Mesenchymal stem cell (in vitro differentiated cells and primary cell): ENCODE measurements at regions not wholly inside any gene's neighbourhood (a gene's known extent, or its start where the extent isn't known, plus 50 kb on each side); places are given as distances from the start of the nearest gene placed in this dataset.

ENCODE experiments used
- DNase-seq: peaks from one replicate; pipeline ENCODE4 v3.0.0-alpha.2; 2013
- H2AFZ ChIP-seq: one replicate; pipeline ENCODE4 v1.6.1; 2013; ENCODE audit warnings: low read depth, mild to moderate bottlenecking, control low read depth, inconsistent platforms, low read length, moderate library complexity
- H2AK5ac ChIP-seq: 2 replicates; pipeline ENCODE4 v1.6.1; 2013; ENCODE audit warnings: low read length, moderate library complexity, mild to moderate bottlenecking, inconsistent platforms; ENCODE audit not compliant: severe bottlenecking
- H2BK120ac ChIP-seq: one replicate; pipeline ENCODE4 v1.6.1; 2013; ENCODE audit warnings: low read depth, mild to moderate bottlenecking, inconsistent platforms, low read length, moderate library complexity
- H2BK12ac ChIP-seq, 2 experiments: one replicate each; pipeline ENCODE4 v1.6.1; 2013; ENCODE audit warnings: inconsistent platforms in 2 of 2, low read length in 2 of 2, mild to moderate bottlenecking in 2 of 2, moderate library complexity in 2 of 2, control low read depth in 1 of 2
- H2BK15ac ChIP-seq: one replicate; pipeline ENCODE4 v1.6.1; 2013; ENCODE audit warnings: mild to moderate bottlenecking, low read depth, inconsistent platforms; ENCODE audit not compliant: poor library complexity, severe bottlenecking
- H2BK5ac ChIP-seq: 2 replicates; pipeline ENCODE4 v1.6.1; 2013; ENCODE audit warnings: low read depth, mild to moderate bottlenecking, low read length, control low read depth, inconsistent platforms; ENCODE audit not compliant: poor library complexity, severe bottlenecking
- H3K14ac ChIP-seq, 2 experiments: one replicate each; pipeline ENCODE4 v1.6.1; 2013; ENCODE audit warnings: inconsistent platforms in 2 of 2, low read length in 2 of 2, control low read depth in 1 of 2, mild to moderate bottlenecking in 1 of 2, moderate library complexity in 1 of 2
- H3K18ac ChIP-seq, 2 experiments: one replicate each; pipeline ENCODE4 v1.6.1; 2013; ENCODE audit warnings: inconsistent platforms in 2 of 2, low read length in 2 of 2, control low read depth in 1 of 2, low read depth in 1 of 2, mild to moderate bottlenecking in 1 of 2
- H3K23ac ChIP-seq, 2 experiments: one replicate each; pipeline ENCODE4 v1.6.1; 2013; ENCODE audit warnings: inconsistent platforms in 2 of 2, low read length in 2 of 2, mild to moderate bottlenecking in 2 of 2, moderate library complexity in 2 of 2, control low read depth in 1 of 2
- H3K27ac ChIP-seq: 2 replicates; pipeline ENCODE4 v1.5.1; 2013; ENCODE audit warnings: mild to moderate bottlenecking, moderate library complexity, low read length, control low read depth, inconsistent platforms; ENCODE audit not compliant: poor library complexity, severe bottlenecking
- H3K27me3 ChIP-seq, 2 experiments: 2 replicates each; pipeline versions ENCODE4 v1.6.1 to v1.7.0; 2013; ENCODE audit warnings: low read length in 2 of 2, mild to moderate bottlenecking in 2 of 2, moderate library complexity in 2 of 2, control low read depth in 1 of 2, inconsistent platforms in 1 of 2; ENCODE audit not compliant: control insufficient read depth in 1 of 2, insufficient read depth in 1 of 2
- H3K36me3 ChIP-seq, 2 experiments: 2 replicates each; pipeline versions ENCODE4 v1.6.1 to v1.7.0; 2013; ENCODE audit warnings: low read length in 2 of 2, control low read depth in 1 of 2, inconsistent platforms in 1 of 2, low read depth in 1 of 2, mild to moderate bottlenecking in 1 of 2; ENCODE audit not compliant: insufficient read depth in 2 of 2, control insufficient read depth in 1 of 2
- H3K4ac ChIP-seq, 2 experiments: one replicate each; pipeline ENCODE4 v1.6.1; 2013; ENCODE audit warnings: inconsistent platforms in 2 of 2, low read length in 2 of 2, mild to moderate bottlenecking in 2 of 2, moderate library complexity in 2 of 2, control low read depth in 1 of 2, low read depth in 1 of 2
- H3K4me1 ChIP-seq: 2 replicates; pipeline ENCODE4 v1.6.1; 2013; ENCODE audit warnings: low read depth, low read length, control low read depth; ENCODE audit not compliant: control insufficient read depth, insufficient read depth
- H3K4me2 ChIP-seq: 2 replicates; pipeline ENCODE4 v1.6.1; 2013; ENCODE audit warnings: low read length, mild to moderate bottlenecking, inconsistent platforms; ENCODE audit not compliant: poor library complexity, severe bottlenecking
- H3K4me3 ChIP-seq, 2 experiments: 2 replicates each; pipeline versions ENCODE4 v1.5.1 to v1.7.0; 2013; ENCODE audit warnings: low read length in 2 of 2, mild to moderate bottlenecking in 2 of 2, control low read depth in 1 of 2, low read depth in 1 of 2; ENCODE audit not compliant: insufficient read depth in 1 of 2
- H3K79me1 ChIP-seq: replicated peaks from 2 replicates; pipeline ENCODE4 v1.6.1; 2013; ENCODE audit warnings: mild to moderate bottlenecking, control low read depth, low read length, inconsistent platforms; ENCODE audit not compliant: poor library complexity, severe bottlenecking
- H3K9ac ChIP-seq: 2 replicates; pipeline ENCODE4 v1.7.0; 2013; ENCODE audit warnings: mild to moderate bottlenecking, low read length, moderate library complexity
- H3K9me3 ChIP-seq: 2 replicates; pipeline ENCODE4 v1.7.0; 2013; ENCODE audit warnings: mild to moderate bottlenecking, low read length; ENCODE audit not compliant: control insufficient read depth
- H4K8ac ChIP-seq: one replicate; pipeline ENCODE4 v1.6.1; 2013; ENCODE audit warnings: inconsistent platforms, mild to moderate bottlenecking, low read length, moderate library complexity
- H4K91ac ChIP-seq: one replicate; pipeline ENCODE4 v1.6.1; 2013; ENCODE audit warnings: mild to moderate bottlenecking, low read length, inconsistent platforms
- WGBS: methylation state at CpG from one replicate; pipeline ENCODE4 v1.1.7; 2013; ENCODE audit warnings: mixed read lengths; 5-methylcytosine and 5-hydroxymethylcytosine counted together

DNA sequence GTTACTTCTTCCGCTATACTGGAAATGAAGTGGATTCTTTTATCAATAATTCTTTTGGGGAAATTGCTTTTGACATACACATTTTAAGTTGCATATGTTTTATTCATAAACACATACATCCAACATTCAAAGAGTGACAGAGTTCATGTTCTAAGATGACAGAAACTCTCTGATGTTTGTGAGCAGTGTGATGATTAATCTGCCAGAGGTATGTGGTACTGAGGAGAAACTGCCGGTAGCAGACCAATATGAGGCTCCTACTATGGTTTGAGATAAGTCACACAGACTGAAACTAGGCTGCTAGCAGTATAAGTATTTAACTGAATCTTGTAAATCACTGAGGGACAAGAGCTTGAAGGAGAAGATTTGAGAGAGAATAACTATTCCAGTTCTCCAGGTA lies 524.1 kb upstream of the SEMA3D start:
- H3K23ac ChIP-seq = no peak overlapping the region
- no peak overlapping the region for H2AK5ac ChIP-seq
- H3K14ac ChIP-seq = no peak overlapping the region
- no peaks in the 10 kb centered on the region for H3K9me3 ChIP-seq
- H3K4me3 ChIP-seq = no peak overlapping the region
- H2BK15ac ChIP-seq = no peak overlapping the region
- no peak overlapping the region for H2BK5ac ChIP-seq
- H3K9ac ChIP-seq = no peak overlapping the region
- no peak overlapping the region for H3K27ac ChIP-seq
- no peak overlapping the region for H3K18ac ChIP-seq
- H2BK120ac ChIP-seq = no peak overlapping the region
- H4K91ac ChIP-seq = no peak overlapping the region
- no peaks in the 10 kb centered on the region for H3K27me3 ChIP-seq
- 100% methylated on average over 1 of the region's 2 CpGs for WGBS
- H2BK12ac ChIP-seq = no peak overlapping the region
- H3K4ac ChIP-seq = no peak overlapping the region
- H3K4me1 ChIP-seq = no peaks in the 10 kb centered on the region
- no peaks in the 10 kb centered on the region for H3K36me3 ChIP-seq
- H3K79me1 ChIP-seq = no peaks in the 10 kb centered on the region
- no peak for DNase-seq
- H3K4me2 ChIP-seq = no peak overlapping the region
- no peak overlapping the region for H4K8ac ChIP-seq
- H2AFZ ChIP-seq = no peak overlapping the region

- H2BK15ac ChIP-seq = no peak overlapping the region
- H2AFZ ChIP-seq = no peak overlapping the region
- H2AK5ac ChIP-seq = no peak overlapping the region
- no peak overlapping the region for H3K14ac ChIP-seq
- H4K91ac ChIP-seq = no peak overlapping the region
- H3K36me3 ChIP-seq = no peaks in the 10 kb centered on the region
- no peaks in the 10 kb centered on the region for H3K79me1 ChIP-seq
- H2BK5ac ChIP-seq = no peak overlapping the region
- H3K27me3 ChIP-seq = no peaks in the 10 kb centered on the region
- no peak for DNase-seq
- no peak overlapping the region for H3K9ac ChIP-seq
- no peak overlapping the region for H4K8ac ChIP-seq
- H2BK120ac ChIP-seq = no peak overlapping the region
- no peak overlapping the region for H3K18ac ChIP-seq
- H3K23ac ChIP-seq = no peak overlapping the region
- H3K4me1 ChIP-seq = no peaks in the 10 kb centered on the region
- 100% methylated on average over 1 of the region's 1 CpG for WGBS
- no peak overlapping the region for H2BK12ac ChIP-seq
- no peak overlapping the region for H3K4ac ChIP-seq
- H3K4me2 ChIP-seq = no peak overlapping the region
- no peak overlapping the region for H3K4me3 ChIP-seq
- H3K9me3 ChIP-seq = no peaks in the 10 kb centered on the region
- H3K27ac ChIP-seq = no peak overlapping the region
Measured at GRCh38 chr7:85708221-85708620, 521.4 kb upstream of the SEMA3D start.

GRCh38 chr7:85705076-85705475 lies 518.2 kb upstream of the SEMA3D start:
- no peak overlapping the region for H3K18ac ChIP-seq
- H2BK15ac ChIP-seq = no peak overlapping the region
- no CpG with 5 or more reads among the region's 2 CpGs for WGBS

DNA sequence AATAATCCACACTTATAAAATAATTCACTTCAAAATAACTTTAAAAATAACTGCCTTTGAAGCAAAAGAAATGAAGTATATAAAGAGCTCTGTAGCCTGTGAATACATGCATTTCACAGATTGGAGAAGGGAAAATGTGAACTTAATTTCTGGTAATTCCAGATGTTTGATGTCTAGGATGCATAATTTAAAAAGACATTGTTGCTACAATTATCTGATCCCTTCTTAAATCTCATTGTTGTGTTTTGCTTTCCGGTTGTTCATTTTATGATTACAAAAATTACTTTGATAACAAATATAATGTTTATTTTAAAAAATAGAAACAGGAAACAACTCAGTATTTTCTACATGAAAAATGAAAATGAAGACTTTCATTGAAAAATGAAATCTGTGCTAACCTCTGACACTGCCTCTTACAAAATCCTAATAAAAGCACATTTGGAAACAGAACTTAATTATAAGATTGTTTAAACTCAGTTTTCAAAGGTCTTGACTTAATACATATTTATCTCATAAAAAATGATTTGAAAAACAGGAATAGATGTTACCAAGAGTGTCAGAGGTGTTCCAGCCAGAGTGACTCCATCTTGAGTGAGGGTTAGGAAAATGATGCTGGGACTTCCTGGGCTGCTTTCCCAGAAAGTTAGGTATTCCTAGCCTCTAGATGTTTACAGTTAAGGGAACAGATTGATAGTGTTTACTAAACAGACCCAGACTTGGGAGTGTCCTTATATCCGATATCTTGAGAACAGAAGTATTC lies 516.6 kb upstream of the SEMA3D start:
- H3K9me3 ChIP-seq = no peaks in the 10 kb centered on the region
- H3K27me3 ChIP-seq = no peaks in the 10 kb centered on the region
- no peaks in the 10 kb centered on the region for H3K79me1 ChIP-seq
- no peak for DNase-seq
- H3K14ac ChIP-seq = no peak overlapping the region
- no peak overlapping the region for H2BK12ac ChIP-seq
- no CpG with 5 or more reads among the region's 2 CpGs for WGBS
- no peak overlapping the region for H3K18ac ChIP-seq
- H2BK120ac ChIP-seq = no peak overlapping the region
- H2AK5ac ChIP-seq = no peak overlapping the region
- no peak overlapping the region for H3K23ac ChIP-seq
- H2AFZ ChIP-seq = no peak overlapping the region
- no peak overlapping the region for H4K91ac ChIP-seq
- H3K4ac ChIP-seq = no peak overlapping the region
- no peaks in the 10 kb centered on the region for H3K36me3 ChIP-seq
- H2BK15ac ChIP-seq = no peak overlapping the region
- no peak overlapping the region for H3K27ac ChIP-seq
- no peaks in the 10 kb centered on the region for H3K4me1 ChIP-seq
- no peak overlapping the region for H3K4me2 ChIP-seq
- H3K4me3 ChIP-seq = no peak overlapping the region
- no peak overlapping the region for H3K9ac ChIP-seq
- H4K8ac ChIP-seq = no peak overlapping the region
- no peak overlapping the region for H2BK5ac ChIP-seq

More at GRCh38 chr7:85705076-85705475, 518.2 kb upstream of the SEMA3D start:
- H2AK5ac ChIP-seq = no peak overlapping the region
- H3K23ac ChIP-seq = no peak overlapping the region
- H3K27ac ChIP-seq = no peak overlapping the region
- no peak overlapping the region for H2BK12ac ChIP-seq
- no peak overlapping the region for H2BK5ac ChIP-seq
- H3K4me3 ChIP-seq = no peak overlapping the region
- H3K4me2 ChIP-seq = no peak overlapping the region
- H4K8ac ChIP-seq = no peak overlapping the region
- no peak overlapping the region for H3K14ac ChIP-seq
- H3K4me1 ChIP-seq = no peaks in the 10 kb centered on the region
- no peaks in the 10 kb centered on the region for H3K79me1 ChIP-seq
- no peak overlapping the region for H4K91ac ChIP-seq
- no peaks in the 10 kb centered on the region for H3K36me3 ChIP-seq
- no peak overlapping the region for H3K9ac ChIP-seq
- no peak for DNase-seq
- H3K4ac ChIP-seq = no peak overlapping the region
- H2AFZ ChIP-seq = no peak overlapping the region
- H3K27me3 ChIP-seq = no peaks in the 10 kb centered on the region
- H3K9me3 ChIP-seq = no peaks in the 10 kb centered on the region
- H2BK120ac ChIP-seq = no peak overlapping the region
